WERI-Rb-1 (cell line): ENCODE measurements at regions not wholly inside any gene's neighbourhood (a gene's known extent, or its start where the extent isn't known, plus 50 kb on each side); places are given as distances from the start of the nearest gene placed in this dataset.

ENCODE experiments used
- DNase-seq: peaks from one replicate; pipeline ENCODE4 v3.0.0-alpha.2; 2020
- H3K27ac ChIP-seq: fragments of 250-450 bp; sonication (Bioruptor Pico); 2 replicates; pipeline ENCODE4 v1.5.1; 2020; ENCODE audit warnings: mild to moderate bottlenecking, moderate library complexity
- H3K27me3 ChIP-seq: fragments of 250-450 bp; sonication (Bioruptor Pico); 2 replicates; pipeline ENCODE4 v1.5.1; 2021; ENCODE audit warnings: mild to moderate bottlenecking, low read depth, moderate library complexity; ENCODE audit not compliant: insufficient read depth, severe bottlenecking
- H3K36me3 ChIP-seq: fragments of 250-450 bp; sonication (Bioruptor Pico); 2 replicates; pipeline ENCODE4 v1.5.1; 2020; ENCODE audit warnings: mild to moderate bottlenecking, moderate library complexity
- H3K4me3 ChIP-seq: 2 replicates; pipeline ENCODE4 v1.5.1; 2011; ENCODE audit warnings: low read depth, mild to moderate bottlenecking, control low read depth, low read length
- H3K9me3 ChIP-seq: fragments of 250-450 bp; sonication (Bioruptor Pico); 2 replicates; pipeline ENCODE4 v1.5.1; 2021; ENCODE audit warnings: mild to moderate bottlenecking, moderate library complexity; ENCODE audit not compliant: severe bottlenecking
- CTCF ChIP-seq: IDR thresholded peaks from 2 replicates; pipeline ENCODE4 v1.5.1; 2011; ENCODE audit warnings: low read depth, mild to moderate bottlenecking, control low read depth, inconsistent platforms, low read length

GRCh38 chr14:65961004-65961403 lies 525.2 kb upstream of the CCDC196 start:
- peak; percentile 97 for TF ChIP-seq CTCF
- DNase-seq: peak; percentile 78
- Histone ChIP-seq H3K36me3 (no peaks in the 10 kb centered on the region), H3K27ac (no peak overlapping the region), H3K27me3 (no peaks in the 10 kb centered on the region), H3K4me3 (no peak overlapping the region), H3K9me3 (no peaks in the 10 kb centered on the region)

- Histone ChIP-seq H3K9me3 (no peaks in the 10 kb centered on the region), H3K27me3 (no peaks in the 10 kb centered on the region), H3K36me3 (no peaks in the 10 kb centered on the region), H3K27ac (no peak overlapping the region), H3K4me3 (no peak overlapping the region)
- TF ChIP-seq CTCF: no peak
- no peak for DNase-seq
Observed at GRCh38 chr14:65962952-65963351, 523.2 kb upstream of the CCDC196 start.

GRCh38 chr14:65964366-65964765 lies 521.8 kb upstream of the CCDC196 start:
- Histone ChIP-seq H3K27ac (no peak overlapping the region), H3K4me3 (no peak overlapping the region), H3K9me3 (no peaks in the 10 kb centered on the region), H3K27me3 (no peaks in the 10 kb centered on the region), H3K36me3 (no peaks in the 10 kb centered on the region)
- DNase-seq: no peak
- no peak for TF ChIP-seq CTCF

GRCh38 chr14:65966188-65966587 lies 520.0 kb upstream of the CCDC196 start:
- no peak for DNase-seq
- Histone ChIP-seq H3K27me3 (no peaks in the 10 kb centered on the region), H3K9me3 (peaks cover 3% of the 10 kb centered on the region), H3K4me3 (no peak overlapping the region), H3K36me3 (no peaks in the 10 kb centered on the region), H3K27ac (no peak overlapping the region)
- TF ChIP-seq CTCF: peak; percentile 32; the same call in 1 of the 2 replicates

- DNase-seq: no peak
- Histone ChIP-seq H3K4me3 (no peak overlapping the region), H3K9me3 (peaks cover 3% of the 10 kb centered on the region), H3K36me3 (no peaks in the 10 kb centered on the region), H3K27me3 (no peaks in the 10 kb centered on the region), H3K27ac (no peak overlapping the region)
- TF ChIP-seq CTCF: no peak
Observed at GRCh38 chr14:65972346-65972870, 513.8 kb upstream of the CCDC196 start.

- no peak for DNase-seq
- TF ChIP-seq CTCF: no peak
- no peak overlapping the region for H3K4me3 ChIP-seq
- H3K27me3 ChIP-seq: no peaks in the 10 kb centered on the region
- H3K27ac ChIP-seq: no peak overlapping the region
- peaks cover 3% of the 10 kb centered on the region for H3K9me3 ChIP-seq
- H3K36me3 ChIP-seq: no peaks in the 10 kb centered on the region
Observed at GRCh38 chr14:65972891-65973290, 513.3 kb upstream of the CCDC196 start.
